IMR-90 (cell line): ENCODE measurements at regions not wholly inside any gene's neighbourhood (a gene's known extent, or its start where the extent isn't known, plus 50 kb on each side); places are given as distances from the start of the nearest gene placed in this dataset.

ENCODE experiments used
- ATAC-seq: fragments of 200-7000 bp; cut with Tn5 transposase; 2 replicates; pipeline ENCODE4 v1.9.1; 2020; ENCODE audit warnings: low read depth, mild to moderate bottlenecking, moderate library complexity
- BruUV-seq: library from RNA; stranded (reverse); fragments of 400-500 nt; replicated peaks from 2 replicates; lab custom pipeline; 2021; lab: Mats Ljungman, UMichigan
- CTCF ChIA-PET: fragments of 300-600 bp; formaldehyde crosslinking; extraction: SDS; loops from one replicate; lab custom pipeline; 2021; ENCODE audit warnings: antibody characterized with exemption; lab: Yijun Ruan, JAX
- POLR2A ChIA-PET: fragments of 300-600 bp; sonication (Branson Sonifier 250); formaldehyde crosslinking; loops from one replicate; lab custom pipeline; 2022; ENCODE audit warnings: antibody characterized with exemption; ENCODE audit not compliant: unreplicated experiment; lab: Charles Lee
- DNase-seq: peaks from one replicate; pipeline ENCODE4 v3.0.0; 2013
- H2AFZ ChIP-seq: replicated peaks from 2 replicates; pipeline ENCODE3; 2013; ENCODE audit warnings: low read length, mild to moderate bottlenecking; ENCODE audit not compliant: poor library complexity
- H2AK5ac ChIP-seq: 2 replicates; pipeline ENCODE4 v1.6.1; 2013; ENCODE audit warnings: low read depth, low read length, inconsistent platforms
- H2AK9ac ChIP-seq: replicated peaks from 2 replicates; pipeline ENCODE3; 2013; ENCODE audit warnings: mild to moderate bottlenecking, low read depth, low read length, moderate library complexity; ENCODE audit not compliant: poor library complexity
- H2BK120ac ChIP-seq: 2 replicates; pipeline ENCODE4 v1.6.1; 2013; ENCODE audit warnings: low read depth, low read length, inconsistent platforms
- H2BK15ac ChIP-seq: 3 replicates; pipeline ENCODE4 v1.6.1; 2013; ENCODE audit warnings: low read depth, low read length, inconsistent platforms
- H2BK20ac ChIP-seq: 2 replicates; pipeline ENCODE4 v1.6.1; 2013; ENCODE audit warnings: low read depth, mild to moderate bottlenecking, inconsistent platforms, low read length, moderate library complexity
- H2BK5ac ChIP-seq: 2 replicates; pipeline ENCODE4 v1.6.1; 2013; ENCODE audit warnings: mild to moderate bottlenecking, low read depth, low read length, inconsistent platforms; ENCODE audit not compliant: poor library complexity, severe bottlenecking
- H3K14ac ChIP-seq: replicated peaks from 2 replicates; pipeline ENCODE4 v1.6.1; 2013; ENCODE audit warnings: low read depth, low read length, inconsistent platforms
- H3K18ac ChIP-seq: 2 replicates; pipeline ENCODE4 v1.6.1; 2013; ENCODE audit warnings: low read depth, low read length, control low read depth
- H3K23ac ChIP-seq: 2 replicates; pipeline ENCODE4 v1.6.1; 2013; ENCODE audit warnings: low read depth, low read length, inconsistent platforms
- H3K27ac ChIP-seq: 2 replicates; pipeline ENCODE4 v1.5.1; 2013; ENCODE audit warnings: mild to moderate bottlenecking, control low read depth, low read length; ENCODE audit not compliant: insufficient read depth
- H3K27me3 ChIP-seq: 2 replicates; pipeline ENCODE4 v1.6.1; 2013; ENCODE audit warnings: low read length; ENCODE audit not compliant: control insufficient read depth, insufficient read depth
- H3K36me3 ChIP-seq: 2 replicates; pipeline ENCODE4 v1.6.1; 2013; ENCODE audit warnings: low read length, mixed read lengths; ENCODE audit not compliant: control insufficient read depth, insufficient read depth
- H3K4ac ChIP-seq: 2 replicates; pipeline ENCODE4 v1.6.1; 2013; ENCODE audit warnings: low read depth, low read length, inconsistent platforms
- H3K4me1 ChIP-seq: 2 replicates; pipeline ENCODE4 v1.6.1; 2013; ENCODE audit warnings: low read length, mixed read lengths; ENCODE audit not compliant: control insufficient read depth, insufficient read depth
- H3K4me2 ChIP-seq: 2 replicates; pipeline ENCODE4 v1.6.1; 2013; ENCODE audit warnings: low read depth, mild to moderate bottlenecking, control low read depth, low read length, moderate library complexity
- H3K4me3 ChIP-seq: 2 replicates; pipeline ENCODE4 v1.5.1; 2013; ENCODE audit warnings: low read depth, mild to moderate bottlenecking, control low read depth, low read length, moderate library complexity; ENCODE audit not compliant: insufficient read depth
- H3K56ac ChIP-seq: 2 replicates; pipeline ENCODE4 v1.6.1; 2013; ENCODE audit warnings: low read length, inconsistent platforms; ENCODE audit not compliant: insufficient read depth; ENCODE audit errors: extremely low read depth
- H3K79me1 ChIP-seq, 2 experiments: 2 replicates each; pipeline ENCODE4 v1.6.1; 2013; ENCODE audit warnings: low read length in 2 of 2, inconsistent platforms in 1 of 2, low read depth in 1 of 2
- H3K9ac ChIP-seq: 2 replicates; pipeline ENCODE4 v1.6.1; 2013; ENCODE audit warnings: low read depth, low read length, control low read depth
- H3K9me1 ChIP-seq: 2 replicates; pipeline ENCODE4 v1.6.1; 2013; ENCODE audit warnings: low read length, inconsistent platforms; ENCODE audit not compliant: insufficient read depth
- H3K9me3 ChIP-seq: 2 replicates; pipeline ENCODE4 v1.6.1; 2013; ENCODE audit warnings: low read length; ENCODE audit not compliant: control insufficient read depth, insufficient read depth
- H4K20me1 ChIP-seq: 2 replicates; pipeline ENCODE4 v1.6.1; 2013; ENCODE audit warnings: low read length, inconsistent platforms; ENCODE audit not compliant: insufficient read depth
- H4K5ac ChIP-seq: 2 replicates; pipeline ENCODE4 v1.6.1; 2013; ENCODE audit warnings: mild to moderate bottlenecking, low read depth, low read length, control low read depth
- H4K8ac ChIP-seq, 2 experiments: 2 replicates each; pipeline ENCODE4 v1.6.1; 2013; ENCODE audit warnings: low read depth in 2 of 2, low read length in 2 of 2, control low read depth in 1 of 2, inconsistent platforms in 1 of 2
- H4K91ac ChIP-seq: 2 replicates; pipeline ENCODE4 v1.6.1; 2013; ENCODE audit warnings: low read depth, low read length, inconsistent platforms; ENCODE audit not compliant: insufficient read depth
- BHLHE40 ChIP-seq: fragments of 150-350 bp; IDR thresholded peaks from 2 replicates; pipeline ENCODE4 v1.6.1; 2016; ENCODE audit warnings: mild to moderate bottlenecking, low read depth, low read length
- CEBPB ChIP-seq: IDR thresholded peaks from 2 replicates; pipeline ENCODE4 v1.6.1; 2012; ENCODE audit warnings: low read depth, low read length, improper control_type of control experiment
- CHD1 ChIP-seq: IDR thresholded peaks from 2 replicates; pipeline ENCODE4 v1.6.1; 2012; ENCODE audit warnings: low read depth, low read length, improper control_type of control experiment
- FOS ChIP-seq: fragments of 150-350 bp; IDR thresholded peaks from 2 replicates; pipeline ENCODE4 v1.6.1; 2016; ENCODE audit warnings: low read depth, low read length
- MAFK ChIP-seq: IDR thresholded peaks from 2 replicates; pipeline ENCODE4 v1.6.1; 2012; ENCODE audit warnings: low read depth, low read length, improper control_type of control experiment
- MAZ ChIP-seq: IDR thresholded peaks from 2 replicates; pipeline ENCODE4 v1.6.1; 2012; ENCODE audit warnings: low read depth, mild to moderate bottlenecking, low read length, improper control_type of control experiment, moderate library complexity, borderline replicate concordance
- MXI1 ChIP-seq: IDR thresholded peaks from 2 replicates; pipeline ENCODE4 v1.6.1; 2012; ENCODE audit warnings: low read depth, mild to moderate bottlenecking, low read length, moderate library complexity, borderline replicate concordance
- NFE2L2 ChIP-seq: fragments of 150-350 bp; IDR thresholded peaks from 2 replicates; pipeline ENCODE4 v1.6.1; 2016; ENCODE audit warnings: low read depth, mild to moderate bottlenecking, low read length
- POLR2A ChIP-seq: IDR thresholded peaks from 2 replicates; pipeline ENCODE4 v1.6.1; 2012; ENCODE audit warnings: mild to moderate bottlenecking, low read depth, low read length
- RAD21 ChIP-seq: IDR thresholded peaks from 2 replicates; pipeline ENCODE4 v1.6.1; 2012; ENCODE audit warnings: low read length, improper control_type of control experiment
- RCOR1 ChIP-seq: IDR thresholded peaks from 2 replicates; pipeline ENCODE4 v1.6.1; 2012; ENCODE audit warnings: mild to moderate bottlenecking, low read length, improper control_type of control experiment; ENCODE audit not compliant: insufficient replicate concordance
- RFX5 ChIP-seq: IDR thresholded peaks from 2 replicates; pipeline ENCODE4 v1.8.0; 2012; ENCODE audit warnings: low read depth, mild to moderate bottlenecking, low read length, moderate library complexity
- SMC3 ChIP-seq: fragments of 150-350 bp; IDR thresholded peaks from 2 replicates; pipeline ENCODE4 v1.6.1; 2016; ENCODE audit warnings: low read depth, mild to moderate bottlenecking, antibody characterized with exemption, low read length, moderate library complexity
- WGBS, 2 experiments: methylation state at CpG; one replicate each; pipeline versions ENCODE4 v1.1.5 to v1.1.7; 2013; ENCODE audit warnings: missing lambda C conversion rate in 2 of 2; ENCODE audit not compliant: insufficient read length in 1 of 2; ENCODE audit errors: extremely low coverage in 2 of 2; 5-methylcytosine and 5-hydroxymethylcytosine counted together
- dilution Hi-C: fragments of 300-500 bp; cut with HindIII; formaldehyde crosslinking; loops from one replicate; pipeline ENCODE4 v1.14.3; 2018; ENCODE audit warnings: low sequenced_read_pairs; ENCODE audit not compliant: unreplicated experiment
- in situ Hi-C: fragments of 300-500 bp; cut with MboI; formaldehyde crosslinking; loops from 3 replicates; pipeline ENCODE4 v1.14.3; 2019; ENCODE audit warnings: low sequenced_read_pairs, inconsistent platforms, mixed read lengths
- intact Hi-C: fragments of 100-400 bp; cut with micrococcal nuclease; formaldehyde crosslinking; loops from 2 replicates; pipeline ENCODE4 v1.10.0; 2022
- TF ChIP-seq, protein P1 (sequence below): conservative IDR thresholded peaks from 2 replicates; pipeline ENCODE4 v1.5.1; 2012; ENCODE audit warnings: mild to moderate bottlenecking, low read depth, low read length, improper control_type of control experiment
- TF ChIP-seq, protein P2 (sequence below): fragments of 150-350 bp; IDR thresholded peaks from 2 replicates; pipeline ENCODE4 v1.6.1; 2017; ENCODE audit warnings: mild to moderate bottlenecking, antibody characterized with exemption, low read length, low read depth
- TF ChIP-seq, protein P3 (sequence below): fragments of 150-350 bp; IDR thresholded peaks from 2 replicates; pipeline ENCODE4 v1.6.1; 2016; ENCODE audit warnings: low read depth, mild to moderate bottlenecking, low read length, moderate library complexity, borderline replicate concordance

DNA sequence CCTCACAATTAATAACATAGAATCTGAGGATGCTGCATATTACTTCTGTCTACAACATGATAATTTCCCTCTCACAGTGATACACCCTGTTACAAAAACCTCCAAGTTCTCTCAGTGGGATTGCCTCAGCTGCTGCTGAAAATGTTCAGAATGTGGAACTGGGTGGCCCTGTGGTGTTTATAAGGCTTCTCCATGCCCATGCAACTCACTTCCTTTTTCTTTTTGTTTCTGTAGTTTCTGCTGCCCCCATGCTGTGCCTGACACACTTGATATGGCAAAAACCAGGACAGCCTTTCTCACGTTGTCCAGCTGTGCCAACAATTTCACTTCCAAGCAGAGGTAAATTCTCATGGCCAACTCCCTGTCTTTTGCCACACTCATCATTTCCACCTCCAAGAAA is 206.2 kb downstream of the RPIA start:
- ChIA-PET POLR2A (no interaction called here), CTCF (interaction anchor here (0.5 kb wide), 1 partner anchor 28 kb away, joined by 4 read pairs; no protein-coding TSS in a partner anchor)
- BruUV-seq: no TSS peak
- Histone ChIP-seq H4K91ac (no peak overlapping the region), H2BK120ac (no peak overlapping the region), H3K4me3 (no peak overlapping the region), H3K4me1 (no peaks in the 10 kb centered on the region), H2AK9ac (no peak overlapping the region), H4K20me1 (no peaks in the 10 kb centered on the region), H3K9ac (no peak overlapping the region), H3K56ac (no peak overlapping the region), H3K27ac (no peak overlapping the region), H4K8ac (no peak overlapping the region), H2BK5ac (no peak overlapping the region), H2AK5ac (no peak overlapping the region), H2AFZ (no peak overlapping the region), H3K79me1 (no peaks in the 10 kb centered on the region), H3K27me3 (no peaks in the 10 kb centered on the region), H2BK15ac (no peak overlapping the region), H3K4me2 (no peak overlapping the region), H4K5ac (no peak overlapping the region), H2BK20ac (no peak overlapping the region), H3K9me1 (no peaks in the 10 kb centered on the region), H3K18ac (no peak overlapping the region), H3K14ac (no peak overlapping the region), H3K9me3 (no peaks in the 10 kb centered on the region), H3K4ac (no peak overlapping the region), H3K23ac (no peak overlapping the region), H3K36me3 (no peaks in the 10 kb centered on the region)
- in situ Hi-C loops (no loop called here), dilution Hi-C loops (no loop called here), intact Hi-C loops (no loop called here)
- ATAC-seq (no peak), DNase-seq (no peak)
- no CpG with 5 or more reads among the region's 1 CpG for WGBS, 2 experiments
- TF ChIP-seq, protein P1, sequence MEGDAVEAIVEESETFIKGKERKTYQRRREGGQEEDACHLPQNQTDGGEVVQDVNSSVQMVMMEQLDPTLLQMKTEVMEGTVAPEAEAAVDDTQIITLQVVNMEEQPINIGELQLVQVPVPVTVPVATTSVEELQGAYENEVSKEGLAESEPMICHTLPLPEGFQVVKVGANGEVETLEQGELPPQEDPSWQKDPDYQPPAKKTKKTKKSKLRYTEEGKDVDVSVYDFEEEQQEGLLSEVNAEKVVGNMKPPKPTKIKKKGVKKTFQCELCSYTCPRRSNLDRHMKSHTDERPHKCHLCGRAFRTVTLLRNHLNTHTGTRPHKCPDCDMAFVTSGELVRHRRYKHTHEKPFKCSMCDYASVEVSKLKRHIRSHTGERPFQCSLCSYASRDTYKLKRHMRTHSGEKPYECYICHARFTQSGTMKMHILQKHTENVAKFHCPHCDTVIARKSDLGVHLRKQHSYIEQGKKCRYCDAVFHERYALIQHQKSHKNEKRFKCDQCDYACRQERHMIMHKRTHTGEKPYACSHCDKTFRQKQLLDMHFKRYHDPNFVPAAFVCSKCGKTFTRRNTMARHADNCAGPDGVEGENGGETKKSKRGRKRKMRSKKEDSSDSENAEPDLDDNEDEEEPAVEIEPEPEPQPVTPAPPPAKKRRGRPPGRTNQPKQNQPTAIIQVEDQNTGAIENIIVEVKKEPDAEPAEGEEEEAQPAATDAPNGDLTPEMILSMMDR: no peak
- TF ChIP-seq FOS (no peak), RAD21 (no peak), POLR2A (no peak), MXI1 (no peak), CHD1 (no peak), RFX5 (no peak), NFE2L2 (no peak), BHLHE40 (no peak), MAFK (no peak), SMC3 (no peak), RCOR1 (no peak), CEBPB (no peak), MAZ (no peak)
- TF ChIP-seq, protein P2, sequence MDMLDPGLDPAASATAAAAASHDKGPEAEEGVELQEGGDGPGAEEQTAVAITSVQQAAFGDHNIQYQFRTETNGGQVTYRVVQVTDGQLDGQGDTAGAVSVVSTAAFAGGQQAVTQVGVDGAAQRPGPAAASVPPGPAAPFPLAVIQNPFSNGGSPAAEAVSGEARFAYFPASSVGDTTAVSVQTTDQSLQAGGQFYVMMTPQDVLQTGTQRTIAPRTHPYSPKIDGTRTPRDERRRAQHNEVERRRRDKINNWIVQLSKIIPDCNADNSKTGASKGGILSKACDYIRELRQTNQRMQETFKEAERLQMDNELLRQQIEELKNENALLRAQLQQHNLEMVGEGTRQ: no peak
- TF ChIP-seq, protein P3, sequence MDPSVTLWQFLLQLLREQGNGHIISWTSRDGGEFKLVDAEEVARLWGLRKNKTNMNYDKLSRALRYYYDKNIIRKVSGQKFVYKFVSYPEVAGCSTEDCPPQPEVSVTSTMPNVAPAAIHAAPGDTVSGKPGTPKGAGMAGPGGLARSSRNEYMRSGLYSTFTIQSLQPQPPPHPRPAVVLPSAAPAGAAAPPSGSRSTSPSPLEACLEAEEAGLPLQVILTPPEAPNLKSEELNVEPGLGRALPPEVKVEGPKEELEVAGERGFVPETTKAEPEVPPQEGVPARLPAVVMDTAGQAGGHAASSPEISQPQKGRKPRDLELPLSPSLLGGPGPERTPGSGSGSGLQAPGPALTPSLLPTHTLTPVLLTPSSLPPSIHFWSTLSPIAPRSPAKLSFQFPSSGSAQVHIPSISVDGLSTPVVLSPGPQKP: no peak
